ENCODE measurements at regions not wholly inside any gene's neighbourhood (a gene's known extent, or its start where the extent isn't known, plus 50 kb on each side); places are given as distances from the start of the nearest gene placed in this dataset.

GRCh38 chr9:78904686-78905085, 607.8 kb downstream of the PSAT1 start:
- no peak overlapping the region for H3K18ac ChIP-seq (ENCODE audit: extremely low read depth, low read length)
- CTCF ChIA-PET (ENCODE audit: partially characterized antibody), result interaction anchor here (0.7 kb wide), 1 partner anchor 227 kb away, joined by 3 read pairs; no protein-coding TSS in a partner anchor
- FAIRE-seq, result no peak

More at GRCh38 chr9:78904686-78905085, 607.8 kb downstream of the PSAT1 start:
- Histone ChIP-seq H2BK20ac (ENCODE audit: low read length) (no peak overlapping the region), H2BK15ac (ENCODE audit: low read length) (no peak overlapping the region), H3K79me2 (ENCODE audit: control insufficient read depth in 1 of 2, insufficient read depth in 2 of 2, low read length in 2 of 2) (no peaks in the 10 kb centered on the region), H2AFZ (ENCODE audit: low read length) (no peak overlapping the region), H3K14ac (ENCODE audit: insufficient read length) (no peak overlapping the region), H3K27ac (ENCODE audit: low read depth, low read length) (no peak overlapping the region), H2BK120ac (replicated peaks; ENCODE audit: low read depth, low read length) (no peak overlapping the region), H2AK5ac (ENCODE audit: low read depth, low read length) (no peak overlapping the region), H3K9ac (replicated peaks in 1 of 4; ENCODE audit: extremely low read depth in 1 of 4, low read depth in 3 of 4, low read length in 3 of 4) (no peak overlapping the region), H3K23ac (ENCODE audit: insufficient read length) (no peak overlapping the region), H3K27me3 (replicated peaks in 1 of 4; ENCODE audit: control insufficient read depth in 3 of 4, extremely low read depth in 1 of 4, insufficient read depth in 3 of 4, low read length in 3 of 4) (no peaks in the 10 kb centered on the region), H3K4me2 (ENCODE audit: insufficient read depth in 1 of 2, low read depth in 2 of 2, low read length in 2 of 2) (no peak overlapping the region), H3K9me3 (ENCODE audit: insufficient read depth in 2 of 2, low read depth in 1 of 2, low read length in 1 of 2) (no peaks in the 10 kb centered on the region; a peak in 1 of 4 replicates), H4K91ac (replicated peaks; ENCODE audit: insufficient read length, low read length) (no peak overlapping the region), H3K4me1 (replicated peaks in 1 of 4; ENCODE audit: control insufficient read depth in 3 of 4, insufficient read depth in 4 of 4, low read length in 3 of 4) (no peaks in the 10 kb centered on the region), H3K56ac (replicated peaks; ENCODE audit: insufficient read length, low read depth, low read length) (no peak overlapping the region), H3K4ac (replicated peaks; ENCODE audit: insufficient read length, low read depth, low read length) (no peak overlapping the region), H4K8ac (ENCODE audit: extremely low read depth, insufficient read depth, low read length) (no peak overlapping the region), H2BK12ac (ENCODE audit: low read depth, low read length) (no peak overlapping the region), H2BK5ac (ENCODE audit: low read depth, low read length) (no peak overlapping the region), H3K79me1 (ENCODE audit: low read depth, low read length) (no peaks in the 10 kb centered on the region), H3K23me2 (ENCODE audit: low read depth, low read length) (no peaks in the 10 kb centered on the region), H4K5ac (ENCODE audit: insufficient read length, low read depth, low read length) (no peak overlapping the region), H3K4me3 (ENCODE audit: extremely low read depth in 1 of 4, insufficient read depth in 2 of 4, low read depth in 3 of 4, low read length in 4 of 4) (no peak overlapping the region), H4K20me1 (replicated peaks in 1 of 2; ENCODE audit: control insufficient read depth in 1 of 2, insufficient read depth in 2 of 2, low read length in 2 of 2) (no peaks in the 10 kb centered on the region), H3K36me3 (ENCODE audit: control insufficient read depth in 2 of 4, insufficient read depth in 4 of 4, low read length in 3 of 4) (no peaks in the 10 kb centered on the region)
- POLR2A ChIA-PET (ENCODE audit: partially characterized antibody), result no interaction called here
- no peak for TF ChIP-seq YY1 (IDR thresholded peaks at IDR 0.05; ENCODE audit: low read depth, low read length)
- no peak for TF ChIP-seq JUND (IDR thresholded peaks at IDR 0.05; ENCODE audit: low read length)
- TF ChIP-seq BRCA1 (IDR thresholded peaks at IDR 0.05; ENCODE audit: low read depth, low read length), result no peak
- TF ChIP-seq POLR2A (IDR thresholded peaks at IDR 0.05; ENCODE audit: control extremely low read depth in 1 of 2, low read depth in 2 of 2, low read length in 2 of 2), result no peak
- TF ChIP-seq KDM4A (IDR thresholded peaks at IDR 0.05; ENCODE audit: low read depth, low read length, severe bottlenecking), result no peak
- TF ChIP-seq TAF1 (IDR thresholded peaks at IDR 0.05; ENCODE audit: low read depth, low read length), result no peak
- no peak for TF ChIP-seq TBP (IDR thresholded peaks at IDR 0.05; ENCODE audit: low read depth, low read length)
- no peak for TF ChIP-seq RFX5 (IDR thresholded peaks at IDR 0.05; ENCODE audit: borderline replicate concordance, low read depth, low read length)
- TF ChIP-seq PHF8 (conservative IDR thresholded peaks at IDR 0.05; ENCODE audit: low read depth, low read length), result no peak
- DNase-seq (ENCODE audit: low read depth in 1 of 2, low spot score in 2 of 2), result no peak
